Testis (tissue), 2 donors: ENCODE measurements at regions not wholly inside any gene's neighbourhood (a gene's known extent, or its start where the extent isn't known, plus 50 kb on each side); places are given as distances from the start of the nearest gene placed in this dataset.

Experiments
- POLR2A ChIP-seq: fragments of 450-650 bp; IDR thresholded peaks from one replicate; pipeline ENCODE4 v1.6.1; 2017; ENCODE audit warnings: antibody characterized with exemption, mild to moderate bottlenecking, moderate library complexity
- TF ChIP-seq, protein P1 (sequence below), 3 experiments: fragments of 450-650 bp in 2 of 3; fragments of 200-600 bp in 1 of 3; sonication (generic) in 1 of 3; IDR thresholded peaks; one replicate each; pipeline ENCODE4 v1.5.1; 2016 to 2019; ENCODE audit warnings: antibody characterized with exemption in 3 of 3, mild to moderate bottlenecking in 2 of 3, moderate library complexity in 1 of 3

DNA sequence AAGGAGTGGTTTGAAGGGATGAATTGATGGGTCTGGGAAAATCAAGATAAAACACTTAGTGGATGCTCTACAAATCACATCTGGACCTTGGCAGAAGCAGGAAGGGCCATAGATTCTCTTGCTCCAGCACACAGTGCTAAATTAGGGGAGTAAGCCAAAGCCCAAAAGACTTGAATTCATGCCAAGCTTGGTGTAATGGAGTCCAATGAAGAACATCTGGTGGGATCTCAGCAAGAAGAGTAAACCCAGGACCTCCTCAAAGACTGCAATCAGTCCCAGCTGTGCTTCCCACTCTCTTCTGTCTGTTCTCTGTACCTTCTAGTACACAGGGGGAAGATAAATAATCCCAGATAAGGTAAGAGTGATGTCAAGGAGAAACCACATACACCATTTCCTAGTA lies 683.4 kb downstream of the RNF144B start:
- TF ChIP-seq, protein P1, sequence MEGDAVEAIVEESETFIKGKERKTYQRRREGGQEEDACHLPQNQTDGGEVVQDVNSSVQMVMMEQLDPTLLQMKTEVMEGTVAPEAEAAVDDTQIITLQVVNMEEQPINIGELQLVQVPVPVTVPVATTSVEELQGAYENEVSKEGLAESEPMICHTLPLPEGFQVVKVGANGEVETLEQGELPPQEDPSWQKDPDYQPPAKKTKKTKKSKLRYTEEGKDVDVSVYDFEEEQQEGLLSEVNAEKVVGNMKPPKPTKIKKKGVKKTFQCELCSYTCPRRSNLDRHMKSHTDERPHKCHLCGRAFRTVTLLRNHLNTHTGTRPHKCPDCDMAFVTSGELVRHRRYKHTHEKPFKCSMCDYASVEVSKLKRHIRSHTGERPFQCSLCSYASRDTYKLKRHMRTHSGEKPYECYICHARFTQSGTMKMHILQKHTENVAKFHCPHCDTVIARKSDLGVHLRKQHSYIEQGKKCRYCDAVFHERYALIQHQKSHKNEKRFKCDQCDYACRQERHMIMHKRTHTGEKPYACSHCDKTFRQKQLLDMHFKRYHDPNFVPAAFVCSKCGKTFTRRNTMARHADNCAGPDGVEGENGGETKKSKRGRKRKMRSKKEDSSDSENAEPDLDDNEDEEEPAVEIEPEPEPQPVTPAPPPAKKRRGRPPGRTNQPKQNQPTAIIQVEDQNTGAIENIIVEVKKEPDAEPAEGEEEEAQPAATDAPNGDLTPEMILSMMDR (IDR thresholded peaks at IDR 0.05) = no peak
- no peak for TF ChIP-seq POLR2A
